DMS 273 treated with DMSO at 0.1 percent for 48 hours (cell line): ENCODE measurements at regions not wholly inside any gene's neighbourhood (a gene's known extent, or its start where the extent isn't known, plus 50 kb on each side); places are given as distances from the start of the nearest gene placed in this dataset.
A peak's percentile ranks its signal among the peaks of the same experiment; 100 is the strongest.

Experiments
- DNase-seq: peaks from one replicate; lab custom pipeline; 2025; lab: John Stamatoyannopoulos, UW

GRCh38 chrX:40452031-40452430 is 128.7 kb upstream of the ATP6AP2 start:
- no peak for DNase-seq

GRCh38 chrX:40449956-40450706 is 130.6 kb upstream of the ATP6AP2 start:
- no peak for DNase-seq

GRCh38 chrX:40449396-40449795 is 131.4 kb upstream of the ATP6AP2 start:
- no peak for DNase-seq

DNA sequence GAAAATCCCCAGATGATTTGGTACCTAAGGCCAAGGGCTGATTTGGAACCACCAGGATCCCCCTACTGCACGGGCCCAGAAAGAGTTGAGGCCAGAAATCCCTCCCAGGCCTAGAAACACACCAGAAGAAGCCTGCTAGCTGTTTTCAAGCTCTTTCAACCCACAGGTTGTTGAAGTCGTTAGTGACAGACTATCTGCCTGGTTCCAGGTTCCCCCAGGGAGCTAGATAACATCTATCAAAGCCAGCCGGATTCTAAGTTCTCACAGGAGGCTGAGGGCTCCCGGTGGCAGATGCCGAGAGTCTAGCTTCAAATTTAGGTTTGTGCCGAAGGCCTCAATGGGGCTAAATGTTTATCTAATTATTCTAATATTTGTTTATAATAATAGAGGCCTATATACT is 132.0 kb upstream of the ATP6AP2 start:
- no peak for DNase-seq

- no peak for DNase-seq
Measured at GRCh38 chrX:40446921-40447320, 133.8 kb upstream of the ATP6AP2 start.

GRCh38 chrX:40445691-40446090 is 135.1 kb upstream of the ATP6AP2 start:
- no peak for DNase-seq

DNA sequence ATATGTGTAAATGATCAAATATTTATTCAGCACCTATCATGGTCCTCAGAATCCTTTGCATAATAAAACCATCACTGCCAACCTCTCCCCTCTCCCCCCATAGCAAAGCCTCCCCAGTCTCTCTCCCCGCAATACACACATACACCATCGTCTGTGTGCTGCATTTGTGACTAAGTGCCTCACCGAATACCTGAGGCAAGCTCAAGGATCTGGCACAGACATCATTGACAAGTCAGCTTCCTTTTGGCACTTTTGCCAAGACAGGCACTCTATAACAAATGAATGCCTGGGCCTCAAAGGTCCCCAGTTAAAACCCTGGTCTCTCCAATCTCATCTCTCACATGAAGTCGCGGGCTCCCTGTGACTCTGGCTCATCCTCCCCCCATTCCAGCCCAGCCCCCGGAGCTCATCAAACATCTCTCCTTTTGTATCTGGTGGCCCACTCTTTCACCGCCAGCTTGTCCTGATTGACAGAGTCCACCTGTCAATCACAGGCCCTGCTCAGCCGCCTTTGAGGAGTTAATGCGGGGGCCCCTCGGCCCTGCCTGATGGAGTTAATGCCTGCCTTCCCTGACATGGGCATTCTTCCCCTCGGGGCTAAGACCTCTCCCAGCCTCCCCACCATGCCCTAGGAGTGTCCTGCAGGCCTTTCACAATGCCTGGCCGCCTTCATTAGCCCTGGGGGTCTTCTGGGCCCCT is 135.8 kb upstream of the ATP6AP2 start:
- DNase-seq, result no peak

- DNase-seq, result no peak
Measured at GRCh38 chrX:40444133-40444532, 136.6 kb upstream of the ATP6AP2 start.

- DNase-seq, result no peak
Measured at GRCh38 chrX:40440866-40441265, 139.9 kb upstream of the ATP6AP2 start.

- no peak for DNase-seq
Measured at GRCh38 chrX:40439625-40440532, 140.9 kb upstream of the ATP6AP2 start.

DNA sequence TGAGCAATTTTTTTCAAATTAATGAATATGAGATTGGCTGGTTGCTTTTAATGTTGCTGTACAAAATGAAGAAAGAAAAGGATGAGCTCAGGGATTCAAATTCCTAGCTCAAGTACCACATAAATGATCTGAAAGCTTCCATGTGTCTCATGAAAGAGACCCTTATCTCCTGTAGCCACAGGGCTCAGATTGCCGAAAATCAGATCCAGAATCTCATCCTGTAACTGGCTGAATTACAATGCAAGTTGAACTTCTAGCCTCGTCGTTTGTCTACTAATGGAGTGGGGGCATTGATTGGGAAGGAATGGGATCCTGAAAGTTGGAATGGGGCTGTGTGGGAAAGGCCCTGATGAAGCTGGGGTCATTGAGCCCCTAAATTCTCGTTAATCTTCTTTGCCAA is 143.4 kb upstream of the ATP6AP2 start:
- DNase-seq, result no peak

GRCh38 chrX:40434947-40435346 is 145.8 kb upstream of the ATP6AP2 start:
- DNase-seq, result peak; percentile 76

DNA sequence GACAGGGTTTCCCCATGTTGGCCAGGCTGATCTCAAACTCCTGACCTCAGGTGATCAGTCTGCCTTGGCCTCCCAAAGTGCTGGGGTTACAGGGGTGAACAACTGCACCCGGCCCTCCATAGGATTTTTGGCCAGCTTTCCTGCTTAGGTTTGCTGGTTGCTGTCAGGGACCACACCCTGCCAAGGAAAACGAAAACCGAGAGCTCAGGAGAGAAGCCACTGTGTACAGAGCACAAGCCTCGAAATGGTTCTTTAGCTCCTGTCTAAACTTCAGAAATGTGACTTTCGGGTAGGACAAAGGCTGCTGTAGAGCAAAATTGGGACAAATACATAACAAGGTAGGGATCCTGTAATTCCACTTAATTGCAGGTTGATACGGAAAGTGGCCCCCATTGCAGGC is 146.3 kb upstream of the ATP6AP2 start:
- DNase-seq, result no peak

DNA sequence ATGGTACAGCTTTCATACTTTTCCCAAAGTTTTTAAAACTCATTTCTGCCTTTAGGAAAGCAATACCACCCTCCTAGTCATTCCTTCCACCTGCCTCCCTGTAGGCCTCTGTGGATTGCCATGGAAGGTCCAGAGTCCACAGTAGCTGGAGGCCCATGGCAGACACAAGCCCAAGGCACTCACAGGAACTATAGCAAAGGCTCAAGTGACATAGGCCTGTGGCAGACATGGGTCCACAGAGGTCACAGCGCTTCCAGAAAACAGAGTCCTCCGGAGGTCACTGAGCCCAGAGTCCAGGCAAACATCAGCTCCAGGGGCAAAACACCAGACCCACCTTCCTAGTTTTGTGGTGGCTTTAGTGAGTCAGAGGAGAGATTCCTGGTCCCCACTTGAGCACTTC is 147.6 kb upstream of the ATP6AP2 start:
- DNase-seq, result no peak

DNA sequence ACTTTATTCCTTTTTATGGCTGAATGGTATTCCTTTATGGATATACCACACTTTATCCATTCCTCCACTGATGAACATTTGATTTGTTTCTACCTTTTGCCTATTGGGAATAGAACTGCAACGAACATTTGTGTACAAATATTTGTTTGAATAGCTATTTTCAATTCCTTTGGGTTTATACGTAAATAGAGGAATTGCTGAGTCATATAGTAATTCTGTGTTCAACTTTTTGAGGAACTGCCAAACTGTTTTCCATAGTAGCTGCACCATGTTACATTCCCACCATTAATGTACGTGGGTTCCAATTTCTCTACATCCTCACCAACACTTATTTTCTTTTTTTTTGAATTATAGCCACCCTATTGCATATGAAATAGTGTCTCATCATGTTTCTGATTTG is 156.5 kb upstream of the ATP6AP2 start:
- no peak for DNase-seq

GRCh38 chrX:40423299-40423698 is 157.5 kb upstream of the ATP6AP2 start:
- peak; percentile 7 for DNase-seq

DNA sequence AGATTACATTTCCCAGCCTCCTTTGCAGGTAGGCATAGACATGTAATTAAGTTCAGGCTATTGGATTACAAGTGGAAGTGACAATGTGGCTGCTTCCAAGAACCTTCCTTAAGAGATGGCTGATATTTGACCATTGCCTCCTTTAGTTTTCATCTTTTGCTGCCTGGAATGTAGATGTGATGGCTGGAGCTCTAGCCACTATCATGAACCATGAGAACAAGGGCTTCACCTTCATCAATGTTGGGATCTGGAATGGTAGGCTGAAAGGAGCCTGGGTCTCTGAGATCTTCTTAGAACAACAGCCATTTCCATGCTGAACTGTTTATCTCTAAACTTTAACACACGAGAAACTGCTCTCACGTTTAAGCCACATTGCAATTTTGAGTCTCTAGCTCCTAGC is 158.7 kb upstream of the ATP6AP2 start:
- DNase-seq, result no peak

DNA sequence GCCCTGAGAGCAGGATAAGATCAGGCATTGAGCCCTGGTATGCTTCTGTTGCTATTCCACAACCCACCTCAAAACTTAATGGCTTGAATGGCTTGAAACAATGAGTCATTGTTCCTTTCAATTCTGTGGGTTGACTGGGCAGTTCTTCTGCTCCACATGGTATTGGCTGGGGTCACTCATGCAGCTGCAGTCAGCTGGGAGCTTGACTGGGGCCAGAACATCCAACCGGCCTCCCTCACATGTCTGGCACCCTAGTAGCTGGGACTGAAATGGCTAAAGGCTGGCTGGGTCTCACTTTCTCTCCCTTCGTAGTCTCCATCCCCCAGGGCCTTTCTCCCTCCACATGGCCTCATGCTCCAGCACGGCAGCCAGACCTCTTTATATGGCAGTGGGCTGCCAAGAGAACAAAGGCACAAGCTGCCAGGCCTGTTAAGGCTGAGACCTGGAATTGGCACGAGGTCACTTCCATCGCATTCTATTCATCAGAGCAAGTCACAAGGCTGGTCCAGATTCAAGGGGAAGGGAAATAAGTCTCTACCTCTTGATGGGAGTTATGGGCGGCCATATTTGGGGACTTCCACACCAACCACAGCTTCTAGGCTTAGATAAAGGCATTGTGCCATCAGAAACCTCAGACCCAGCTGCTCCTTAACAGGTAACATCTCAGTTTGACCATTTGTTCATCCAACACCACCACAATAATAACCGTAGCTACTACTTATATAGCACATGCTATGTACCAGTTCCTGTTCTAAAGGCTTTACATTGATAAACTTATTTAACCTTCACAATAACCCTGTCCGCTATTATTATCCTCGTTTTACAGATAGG is 159.7 kb upstream of the ATP6AP2 start:
- no peak for DNase-seq

DNA sequence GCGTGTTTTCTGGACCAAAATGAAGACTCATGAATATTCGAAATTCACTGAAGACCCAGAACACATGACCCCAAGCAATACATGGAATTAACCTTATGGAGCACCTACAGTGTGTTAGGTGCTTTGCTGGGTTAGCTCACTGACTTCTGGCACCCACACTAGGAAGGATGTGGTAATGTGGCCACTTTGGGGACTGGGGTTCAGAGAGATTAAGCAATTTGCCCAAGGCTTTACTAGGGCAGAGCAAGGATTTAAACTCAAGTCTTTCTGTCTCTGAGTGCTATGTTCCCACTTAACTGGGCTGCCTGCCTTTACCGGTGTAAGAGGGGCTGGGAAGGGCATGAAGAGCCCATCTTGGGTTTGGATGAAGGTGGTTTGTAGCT is 162.0 kb upstream of the ATP6AP2 start:
- DNase-seq, result no peak

DNA sequence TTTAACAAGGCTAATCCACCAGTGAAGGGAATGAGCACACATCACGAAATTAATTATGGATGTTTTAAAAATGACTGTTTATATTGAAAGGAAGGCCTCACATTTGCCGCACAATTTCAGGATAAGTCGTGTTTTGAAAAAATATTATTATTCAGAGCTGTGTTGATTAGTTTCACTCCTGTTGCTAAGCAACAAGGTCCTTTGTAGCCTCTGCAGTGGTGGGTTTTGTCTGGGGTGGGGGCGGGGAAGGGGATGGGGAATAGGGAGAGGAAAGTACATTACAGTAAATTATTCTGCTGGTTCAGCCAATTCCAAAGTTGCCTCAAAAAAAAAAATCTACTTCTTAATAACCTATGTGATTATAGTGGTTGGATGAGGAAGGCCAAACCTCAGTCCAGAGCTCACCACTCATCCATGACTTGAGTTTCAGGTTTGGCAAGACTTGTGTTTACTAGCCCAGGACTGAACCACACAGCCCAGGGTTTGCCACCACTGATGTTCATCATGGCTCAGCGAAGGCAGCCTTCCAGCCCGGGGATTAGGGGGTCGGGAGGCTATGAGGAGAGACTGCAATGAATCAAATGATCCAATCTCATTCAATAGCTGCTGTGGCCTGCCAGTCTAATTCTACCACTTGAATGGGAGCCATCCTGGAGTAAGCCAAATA is 162.5 kb upstream of the ATP6AP2 start:
- no peak for DNase-seq

DNA sequence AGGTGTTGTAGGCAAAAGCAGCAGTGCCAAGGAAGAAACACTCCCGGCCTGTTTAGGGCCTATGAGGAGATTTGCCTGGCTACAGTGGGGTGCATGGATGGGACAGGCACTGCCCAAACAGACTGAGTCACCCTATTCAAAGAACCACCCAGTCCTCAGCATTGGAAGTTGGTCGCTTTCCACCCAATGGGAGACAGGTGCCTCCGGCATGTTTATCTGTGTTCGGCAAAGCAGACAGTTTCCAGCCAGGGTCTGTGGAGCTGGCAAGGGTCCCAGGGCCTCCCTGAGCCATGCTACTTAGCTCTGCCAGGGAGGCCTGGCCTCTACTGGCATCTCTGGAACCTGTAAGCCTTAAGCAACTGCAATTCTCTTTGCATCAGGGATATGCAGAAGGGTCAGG is 165.1 kb upstream of the ATP6AP2 start:
- DNase-seq, result no peak
